ENCODE measurements at regions not wholly inside any gene's neighbourhood (a gene's known extent, or its start where the extent isn't known, plus 50 kb on each side); places are given as distances from the start of the nearest gene placed in this dataset.

DNA sequence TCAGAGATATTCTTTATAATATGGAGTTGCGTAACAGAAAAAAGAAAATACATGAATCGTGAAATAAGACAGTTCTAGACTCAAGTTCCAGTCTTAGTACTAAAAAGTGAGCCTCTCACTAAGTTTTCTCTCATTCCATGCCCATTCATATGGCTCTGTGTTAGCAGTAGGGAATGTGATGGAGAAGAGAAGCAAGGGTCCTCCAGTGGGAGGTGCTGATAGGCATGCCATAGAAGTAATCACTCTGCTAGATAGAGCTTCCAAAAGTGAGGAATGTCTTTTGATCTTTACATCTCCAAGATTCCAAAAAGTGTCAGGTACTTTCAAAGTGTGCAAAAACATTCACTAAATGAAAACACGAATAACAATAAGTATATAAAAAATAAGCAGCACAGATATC, 678.4 kb downstream of the DCDC2C start:
- ATAC-seq (no peak), DNase-seq (ENCODE audit: low read depth, low spot score) (no peak)
- no TSS peak for BruUV-seq (replicated peaks)
- ChIA-PET POLR2A (no interaction called here), CTCF (no interaction called here), RAD21 (ENCODE audit: low non-redundant PET in 1 of 2, low total read pairs in 2 of 2, uncharacterized antibody in 2 of 2, unreplicated experiment in 2 of 2) (no interaction called here)
- H3K4me3 ChIP-seq (replicated peaks in 1 of 2; ENCODE audit: low read depth in 1 of 2, low read length in 2 of 2), result no peak overlapping the region
- peaks cover 5 to 38% of the 10 kb centered on the region in 2 experiments; a peak in 2 of 4 replicates for H3K9me3 ChIP-seq (ENCODE audit: control insufficient read depth in 1 of 2, insufficient read depth in 1 of 2, low read depth in 1 of 2, low read length in 2 of 2)
- H3K27me3 ChIP-seq (ENCODE audit: insufficient read depth, low read length), result no peaks in the 10 kb centered on the region
- TF ChIP-seq CBX3 (IDR thresholded peaks at IDR 0.05; ENCODE audit: low read depth) (no peak), SIN3A (IDR thresholded peaks at IDR 0.05; ENCODE audit: low read depth) (no peak), SRF (IDR thresholded peaks at IDR 0.05; ENCODE audit: low read depth) (no peak), ELF1 (IDR thresholded peaks at IDR 0.05; ENCODE audit: borderline replicate concordance, low read depth) (no peak), EGR1 (IDR thresholded peaks at IDR 0.05; ENCODE audit: low read depth) (no peak), MAX (IDR thresholded peaks at IDR 0.05) (no peak), FOSL1 (IDR thresholded peaks at IDR 0.05; ENCODE audit: low read depth) (no peak), EZH2phosphoT487 (IDR thresholded peaks at IDR 0.05; ENCODE audit: borderline replicate concordance) (no peak), EZH2 (IDR thresholded peaks at IDR 0.05) (no peak), ZFX (IDR thresholded peaks at IDR 0.05) (no peak), POLR2A (IDR thresholded peaks at IDR 0.05; ENCODE audit: borderline replicate concordance, extremely low read depth, insufficient read depth, insufficient read length) (no peak), CEBPB (IDR thresholded peaks at IDR 0.05; ENCODE audit: low read depth) (no peak), ZNF274 (IDR thresholded peaks at IDR 0.05; ENCODE audit: low read depth, low read length) (no peak), JUND (IDR thresholded peaks at IDR 0.05) (no peak), YY1 (IDR thresholded peaks at IDR 0.05; ENCODE audit: extremely low read depth, insufficient replicate concordance, low read depth, low read length) (no peak)
- TF ChIP-seq, protein P1, sequence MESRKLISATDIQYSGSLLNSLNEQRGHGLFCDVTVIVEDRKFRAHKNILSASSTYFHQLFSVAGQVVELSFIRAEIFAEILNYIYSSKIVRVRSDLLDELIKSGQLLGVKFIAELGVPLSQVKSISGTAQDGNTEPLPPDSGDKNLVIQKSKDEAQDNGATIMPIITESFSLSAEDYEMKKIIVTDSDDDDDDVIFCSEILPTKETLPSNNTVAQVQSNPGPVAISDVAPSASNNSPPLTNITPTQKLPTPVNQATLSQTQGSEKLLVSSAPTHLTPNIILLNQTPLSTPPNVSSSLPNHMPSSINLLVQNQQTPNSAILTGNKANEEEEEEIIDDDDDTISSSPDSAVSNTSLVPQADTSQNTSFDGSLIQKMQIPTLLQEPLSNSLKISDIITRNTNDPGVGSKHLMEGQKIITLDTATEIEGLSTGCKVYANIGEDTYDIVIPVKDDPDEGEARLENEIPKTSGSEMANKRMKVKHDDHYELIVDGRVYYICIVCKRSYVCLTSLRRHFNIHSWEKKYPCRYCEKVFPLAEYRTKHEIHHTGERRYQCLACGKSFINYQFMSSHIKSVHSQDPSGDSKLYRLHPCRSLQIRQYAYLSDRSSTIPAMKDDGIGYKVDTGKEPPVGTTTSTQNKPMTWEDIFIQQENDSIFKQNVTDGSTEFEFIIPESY (IDR thresholded peaks at IDR 0.05; ENCODE audit: extremely low read depth, insufficient replicate concordance, low read length), result no peak
- H3K36me3 ChIP-seq (ENCODE audit: control insufficient read depth in 1 of 2, insufficient read depth in 2 of 2, low read length in 2 of 2), result no peaks in the 10 kb centered on the region
- H2AFZ ChIP-seq (ENCODE audit: low read depth, low read length, poor library complexity, severe bottlenecking), result no peak overlapping the region
- intact Hi-C loops (cut with micrococcal nuclease), result no loop called here
- no peaks in the 10 kb centered on the region for H4K20me1 ChIP-seq (ENCODE audit: insufficient read depth)
- H3K79me2 ChIP-seq (ENCODE audit: insufficient read depth, low read length), result no peaks in the 10 kb centered on the region
- H3K27ac ChIP-seq (ENCODE audit: low read depth, low read length), result no peak overlapping the region
- H3K4me1 ChIP-seq (ENCODE audit: control insufficient read depth in 1 of 2, insufficient read depth in 2 of 2, low read length in 2 of 2), result no peaks in the 10 kb centered on the region
- H3K9me2 ChIP-seq (ENCODE audit: insufficient read depth), result no peaks in the 10 kb centered on the region
- H3K4me2 ChIP-seq (ENCODE audit: low read length), result no peak overlapping the region
- no peak overlapping the region for H3K9ac ChIP-seq (ENCODE audit: low read length)
